ENCODE measurements at regions not wholly inside any gene's neighbourhood (a gene's known extent, or its start where the extent isn't known, plus 50 kb on each side); places are given as distances from the start of the nearest gene placed in this dataset.
"Not testable (repeated sequence)": the region's sequence is repeated elsewhere in the genome, so short reads cannot be mapped to it uniquely, and the experiment has no call there.

DNA sequence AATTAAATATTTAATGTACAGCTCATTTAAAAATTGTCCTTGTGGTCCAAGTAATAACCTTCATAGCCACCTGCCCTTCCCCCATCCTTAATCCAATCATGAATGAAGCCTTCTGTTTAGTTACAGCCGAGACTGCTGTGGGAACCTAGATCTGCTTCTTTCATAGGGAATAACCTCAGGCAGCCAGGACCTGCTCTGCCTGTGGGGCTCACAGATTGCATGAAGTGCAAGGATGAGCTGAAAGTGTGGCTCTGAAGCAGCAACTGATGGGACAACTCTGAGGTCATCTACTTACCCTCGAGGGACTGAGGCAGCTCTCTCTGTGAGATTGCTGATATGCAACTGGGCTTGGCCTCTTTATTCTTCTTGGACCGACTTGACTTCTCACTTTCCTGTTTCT lies 169.8 kb downstream of the POTEB3 start:
- DNase-seq (ENCODE audit: low read depth) = no peak
- no peak overlapping the region for H3K4me3 ChIP-seq (ENCODE audit: low read depth, low read length)
- TF ChIP-seq CTCF (IDR thresholded peaks at IDR 0.05; ENCODE audit: low read depth, low read length) = no peak
- TF ChIP-seq MYC (IDR thresholded peaks at IDR 0.05; ENCODE audit: low read depth, low read length) = no peak
- TF ChIP-seq POLR2A (IDR thresholded peaks at IDR 0.05; ENCODE audit: extremely low read depth, insufficient read length) = no peak
- TF ChIP-seq, protein P1, sequence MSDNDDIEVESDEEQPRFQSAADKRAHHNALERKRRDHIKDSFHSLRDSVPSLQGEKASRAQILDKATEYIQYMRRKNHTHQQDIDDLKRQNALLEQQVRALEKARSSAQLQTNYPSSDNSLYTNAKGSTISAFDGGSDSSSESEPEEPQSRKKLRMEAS (IDR thresholded peaks at IDR 0.05; ENCODE audit: low read depth, low read length) = no peak

DNA sequence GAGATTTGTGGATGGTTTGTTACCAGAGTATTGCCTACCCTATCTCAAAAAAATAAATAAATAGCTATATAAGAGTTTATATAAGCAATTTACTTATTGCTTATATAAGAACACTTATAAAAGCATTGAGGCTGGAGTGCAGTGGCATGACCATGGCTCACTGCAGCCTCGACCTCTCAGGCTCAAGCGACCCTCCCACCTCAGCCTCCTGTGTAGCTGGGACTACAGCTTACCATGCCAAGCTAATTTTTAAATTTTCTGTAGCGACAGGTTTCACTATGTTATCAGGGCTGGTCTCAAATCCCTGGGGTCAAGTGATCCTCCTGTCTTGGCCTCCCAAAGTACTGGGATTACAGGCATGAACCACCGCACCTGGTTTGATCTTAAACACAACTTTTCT lies 170.6 kb downstream of the POTEB3 start:
- not testable (repeated sequence) for DNase-seq (ENCODE audit: low read depth); H3K4me3 ChIP-seq (ENCODE audit: low read depth, low read length)

- DNase-seq (ENCODE audit: low read depth) = no peak
- TF ChIP-seq MYC (IDR thresholded peaks at IDR 0.05; ENCODE audit: low read depth, low read length) (no peak), CTCF (IDR thresholded peaks at IDR 0.05; ENCODE audit: low read depth, low read length) (no peak), POLR2A (IDR thresholded peaks at IDR 0.05; ENCODE audit: extremely low read depth, insufficient read length) (no peak)
- TF ChIP-seq, protein P1 (IDR thresholded peaks at IDR 0.05; ENCODE audit: low read depth, low read length) = no peak
- H3K4me3 ChIP-seq (ENCODE audit: low read depth, low read length) = no peak overlapping the region
Observed at GRCh38 chr15:21269121-21269520, 171.2 kb downstream of the POTEB3 start.

DNA sequence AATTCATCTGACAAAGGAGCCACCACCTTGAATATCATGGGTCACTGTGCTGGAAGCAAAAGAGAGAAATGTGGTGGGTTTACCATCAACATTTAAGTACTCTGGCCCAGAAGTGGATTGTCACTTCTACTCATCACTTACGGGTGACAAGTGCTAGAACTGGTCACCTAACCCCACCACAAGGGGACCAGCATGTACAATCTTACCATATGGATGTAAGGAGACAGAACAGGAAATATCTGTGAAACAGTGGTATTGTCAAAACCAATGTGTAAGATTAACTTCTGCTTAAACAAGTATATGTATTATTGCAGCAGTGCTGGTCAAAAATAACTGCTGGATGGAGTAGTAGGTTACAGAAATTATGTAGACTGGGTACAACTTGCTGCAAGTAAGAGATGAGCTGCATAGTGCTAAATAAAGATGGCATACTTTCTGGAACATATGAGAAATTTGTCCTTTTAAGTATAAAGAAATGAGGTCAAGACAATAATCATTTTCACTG lies 171.8 kb downstream of the POTEB3 start:
- DNase-seq (ENCODE audit: low read depth) = no peak

GRCh38 chr15:21267671-21268395 lies 172.5 kb downstream of the POTEB3 start:
- no peak overlapping the region for H3K4me3 ChIP-seq (ENCODE audit: low read depth, low read length)
- DNase-seq (ENCODE audit: low read depth) = no peak
- TF ChIP-seq, protein P1 (IDR thresholded peaks at IDR 0.05; ENCODE audit: low read depth, low read length) = no peak

More for the DNA sequence above, 171.8 kb downstream of the POTEB3 start:
- no peak overlapping the region for H3K4me3 ChIP-seq (ENCODE audit: low read depth, low read length)
- TF ChIP-seq MYC (IDR thresholded peaks at IDR 0.05; ENCODE audit: low read depth, low read length) = no peak
- TF ChIP-seq CTCF (IDR thresholded peaks at IDR 0.05; ENCODE audit: low read depth, low read length) = no peak
- TF ChIP-seq POLR2A (IDR thresholded peaks at IDR 0.05; ENCODE audit: extremely low read depth, insufficient read length) = no peak
- TF ChIP-seq, protein P1 (IDR thresholded peaks at IDR 0.05; ENCODE audit: low read depth, low read length) = no peak

GRCh38 chr15:21267226-21267625 lies 173.1 kb downstream of the POTEB3 start:
- TF ChIP-seq, protein P1 (IDR thresholded peaks at IDR 0.05; ENCODE audit: low read depth, low read length) = no peak
- no peak for TF ChIP-seq POLR2A (IDR thresholded peaks at IDR 0.05; ENCODE audit: extremely low read depth, insufficient read length)
- no peak for TF ChIP-seq CTCF (IDR thresholded peaks at IDR 0.05; ENCODE audit: low read depth, low read length)
- TF ChIP-seq MYC (IDR thresholded peaks at IDR 0.05; ENCODE audit: low read depth, low read length) = no peak
- no peak overlapping the region for H3K4me3 ChIP-seq (ENCODE audit: low read depth, low read length)
- no peak for DNase-seq (ENCODE audit: low read depth)

DNA sequence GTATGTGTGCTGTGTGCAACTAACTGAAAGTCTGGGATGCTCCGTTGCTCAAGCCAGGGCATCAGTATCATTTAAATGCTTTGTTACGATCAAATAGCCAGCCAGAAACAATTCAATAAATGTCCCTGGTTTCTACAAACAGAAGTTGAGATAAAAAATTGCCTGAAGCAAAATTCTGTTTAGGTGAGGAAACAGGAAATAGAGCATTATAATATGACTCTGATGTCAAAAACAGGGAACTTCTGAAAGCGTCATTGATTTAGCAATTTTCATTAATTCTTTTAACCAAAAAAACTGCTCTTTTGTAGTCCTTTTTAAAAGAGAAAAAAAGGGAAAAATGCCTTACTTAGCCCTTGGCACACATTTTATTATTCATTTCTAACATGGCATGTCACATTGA lies 174.7 kb downstream of the POTEB3 start:
- not testable (repeated sequence) for H3K4me3 ChIP-seq (ENCODE audit: low read depth, low read length); DNase-seq (ENCODE audit: low read depth)

All from NB4 (cell line).